Chondrocyte (in vitro differentiated cells): ENCODE measurements at regions not wholly inside any gene's neighbourhood (a gene's known extent, or its start where the extent isn't known, plus 50 kb on each side); places are given as distances from the start of the nearest gene placed in this dataset.

Source experiments
- DNase-seq: peaks from one replicate; pipeline ENCODE4 v3.0.0; 2021; ENCODE audit warnings: mixed read lengths, low spot score
- H3K27ac Mint-ChIP-seq: one replicate; pipeline ENCODE4 v1.8.0; 2021; ENCODE audit warnings: mild to moderate bottlenecking, moderate library complexity, mixed read lengths; ENCODE audit not compliant: unreplicated experiment
- H3K27me3 Mint-ChIP-seq: 2 replicates; pipeline ENCODE4 v1.8.0; 2021; ENCODE audit warnings: low read depth, mixed read lengths
- H3K36me3 Mint-ChIP-seq: 2 replicates; pipeline ENCODE4 v1.8.0; 2021; ENCODE audit warnings: low read depth, mixed read lengths
- H3K4me1 Mint-ChIP-seq: 2 replicates; pipeline ENCODE4 v1.8.0; 2021; ENCODE audit warnings: low read depth, mild to moderate bottlenecking, mixed read lengths
- H3K4me3 Mint-ChIP-seq: one replicate; pipeline ENCODE4 v1.8.0; 2021; ENCODE audit warnings: mild to moderate bottlenecking, moderate library complexity, mixed read lengths; ENCODE audit not compliant: unreplicated experiment
- H3K9me3 Mint-ChIP-seq: 2 replicates; pipeline ENCODE4 v1.8.0; 2021; ENCODE audit warnings: low read depth, mixed read lengths
- TF ChIP-seq, protein P1 (sequence below): fragments of 200-600 bp; sonication (generic); IDR thresholded peaks from 2 replicates; pipeline ENCODE4 v1.5.0; 2021; ENCODE audit warnings: antibody characterized with exemption, mild to moderate bottlenecking, moderate library complexity

DNA sequence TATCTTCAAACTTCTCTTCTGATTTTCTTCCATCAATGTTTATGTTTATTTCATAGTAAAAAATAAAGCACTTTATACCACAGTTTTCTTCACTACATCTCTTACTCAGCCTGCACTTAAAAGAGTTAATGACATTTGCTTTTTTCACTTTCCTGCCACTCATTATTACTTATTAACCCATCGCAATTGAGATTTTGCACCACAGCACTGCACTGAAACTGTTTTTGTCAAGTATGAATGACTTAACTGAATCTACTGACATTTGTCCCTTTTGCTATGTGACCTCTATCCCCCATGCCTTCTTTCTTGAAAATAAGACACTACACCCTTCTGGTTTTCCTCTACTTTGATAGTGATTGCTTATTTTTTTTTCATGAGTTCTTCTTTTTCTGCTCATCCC, 739.7 kb upstream of the DPPA4 start:
- TF ChIP-seq, protein P1, sequence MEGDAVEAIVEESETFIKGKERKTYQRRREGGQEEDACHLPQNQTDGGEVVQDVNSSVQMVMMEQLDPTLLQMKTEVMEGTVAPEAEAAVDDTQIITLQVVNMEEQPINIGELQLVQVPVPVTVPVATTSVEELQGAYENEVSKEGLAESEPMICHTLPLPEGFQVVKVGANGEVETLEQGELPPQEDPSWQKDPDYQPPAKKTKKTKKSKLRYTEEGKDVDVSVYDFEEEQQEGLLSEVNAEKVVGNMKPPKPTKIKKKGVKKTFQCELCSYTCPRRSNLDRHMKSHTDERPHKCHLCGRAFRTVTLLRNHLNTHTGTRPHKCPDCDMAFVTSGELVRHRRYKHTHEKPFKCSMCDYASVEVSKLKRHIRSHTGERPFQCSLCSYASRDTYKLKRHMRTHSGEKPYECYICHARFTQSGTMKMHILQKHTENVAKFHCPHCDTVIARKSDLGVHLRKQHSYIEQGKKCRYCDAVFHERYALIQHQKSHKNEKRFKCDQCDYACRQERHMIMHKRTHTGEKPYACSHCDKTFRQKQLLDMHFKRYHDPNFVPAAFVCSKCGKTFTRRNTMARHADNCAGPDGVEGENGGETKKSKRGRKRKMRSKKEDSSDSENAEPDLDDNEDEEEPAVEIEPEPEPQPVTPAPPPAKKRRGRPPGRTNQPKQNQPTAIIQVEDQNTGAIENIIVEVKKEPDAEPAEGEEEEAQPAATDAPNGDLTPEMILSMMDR = no peak
- H3K27me3 Mint-ChIP-seq = no peaks in the 10 kb centered on the region
- no peak overlapping the region for H3K4me3 Mint-ChIP-seq
- no peaks in the 10 kb centered on the region for H3K36me3 Mint-ChIP-seq
- H3K9me3 Mint-ChIP-seq = no peaks in the 10 kb centered on the region
- H3K27ac Mint-ChIP-seq = no peak overlapping the region
- H3K4me1 Mint-ChIP-seq = no peaks in the 10 kb centered on the region
- no peak for DNase-seq

DNA sequence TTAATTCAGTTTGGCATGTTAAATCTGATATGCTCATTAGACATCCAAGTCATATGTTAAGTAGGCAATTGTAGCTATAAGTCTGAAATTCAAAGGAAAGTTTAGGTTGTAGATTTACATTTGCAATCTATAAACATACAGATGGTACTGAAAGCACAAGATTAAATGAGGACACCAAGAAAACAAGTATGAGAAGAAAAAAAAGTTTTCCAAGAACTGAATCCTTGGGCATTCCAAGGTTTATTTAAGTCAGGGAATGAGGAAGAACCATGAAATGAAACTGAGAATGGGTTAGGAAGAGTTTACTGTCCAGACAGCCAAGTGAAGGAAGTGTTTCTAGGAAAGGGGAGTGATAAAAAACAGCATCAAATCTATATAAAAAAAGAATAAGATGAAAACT, 756.1 kb upstream of the DPPA4 start:
- no peak overlapping the region for H3K27ac Mint-ChIP-seq
- no peaks in the 10 kb centered on the region for H3K27me3 Mint-ChIP-seq
- H3K36me3 Mint-ChIP-seq = peaks cover 3% of the 10 kb centered on the region
- TF ChIP-seq, protein P1 = no peak
- peaks cover 4% of the 10 kb centered on the region for H3K4me1 Mint-ChIP-seq
- H3K4me3 Mint-ChIP-seq = no peak overlapping the region
- peaks cover 17% of the 10 kb centered on the region for H3K9me3 Mint-ChIP-seq
- DNase-seq = no peak

DNA sequence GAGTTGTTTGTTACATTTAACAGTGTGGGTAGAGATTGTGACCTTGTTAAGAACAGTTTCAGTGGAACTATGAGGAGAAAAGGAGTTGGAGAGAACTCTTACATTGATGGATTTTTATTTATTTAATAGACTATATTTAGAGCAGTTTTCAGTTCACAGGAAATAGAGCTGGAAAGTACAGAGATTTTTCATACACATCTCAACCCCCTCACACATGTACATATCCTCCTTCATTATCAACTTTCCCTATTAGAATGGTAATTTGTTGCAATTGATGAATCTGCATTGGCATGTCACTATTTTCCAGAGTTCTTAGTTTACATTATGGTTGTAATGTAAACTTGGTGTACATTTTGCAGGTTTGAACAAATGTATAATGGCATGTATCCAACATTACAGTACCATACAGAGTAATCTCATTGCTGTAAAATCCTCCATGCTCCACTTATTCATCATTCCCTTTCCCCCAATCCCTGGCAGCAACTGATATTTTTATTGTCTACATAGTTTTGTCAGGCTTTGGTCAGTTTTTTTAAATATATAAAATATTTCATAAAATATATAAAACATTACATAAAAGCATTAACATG, 756.6 kb upstream of the DPPA4 start:
- TF ChIP-seq, protein P1 = no peak
- H3K27me3 Mint-ChIP-seq = no peaks in the 10 kb centered on the region
- H3K4me1 Mint-ChIP-seq = peaks cover 4% of the 10 kb centered on the region
- H3K4me3 Mint-ChIP-seq = no peak overlapping the region
- no peak overlapping the region for H3K27ac Mint-ChIP-seq
- DNase-seq = no peak
- H3K9me3 Mint-ChIP-seq = peaks cover 18% of the 10 kb centered on the region
- peaks cover 3% of the 10 kb centered on the region for H3K36me3 Mint-ChIP-seq

DNA sequence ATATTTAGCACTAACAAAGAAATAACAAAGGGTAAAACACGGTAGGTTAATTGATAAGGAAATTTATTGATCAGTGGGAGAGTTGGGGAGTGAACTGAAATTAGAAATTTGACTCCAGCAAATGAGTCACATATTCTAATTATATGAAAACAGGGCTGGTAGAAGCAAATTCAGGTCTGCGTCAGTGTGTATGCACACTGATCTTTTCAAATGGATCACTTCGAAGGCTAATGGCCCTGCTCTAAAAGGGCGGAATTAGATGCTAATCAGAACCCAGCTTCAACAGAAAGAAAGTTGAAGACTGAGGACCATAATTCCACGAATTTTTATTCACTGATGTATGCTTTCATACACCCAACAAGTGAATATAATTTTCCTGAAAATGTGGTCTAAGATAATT, 762.4 kb upstream of the DPPA4 start:
- peaks cover 3% of the 10 kb centered on the region for H3K36me3 Mint-ChIP-seq
- TF ChIP-seq, protein P1 = no peak
- no peaks in the 10 kb centered on the region for H3K4me1 Mint-ChIP-seq
- H3K4me3 Mint-ChIP-seq = no peak overlapping the region
- H3K27me3 Mint-ChIP-seq = no peaks in the 10 kb centered on the region
- DNase-seq = no peak
- peaks cover 12% of the 10 kb centered on the region for H3K9me3 Mint-ChIP-seq
- no peak overlapping the region for H3K27ac Mint-ChIP-seq

DNA sequence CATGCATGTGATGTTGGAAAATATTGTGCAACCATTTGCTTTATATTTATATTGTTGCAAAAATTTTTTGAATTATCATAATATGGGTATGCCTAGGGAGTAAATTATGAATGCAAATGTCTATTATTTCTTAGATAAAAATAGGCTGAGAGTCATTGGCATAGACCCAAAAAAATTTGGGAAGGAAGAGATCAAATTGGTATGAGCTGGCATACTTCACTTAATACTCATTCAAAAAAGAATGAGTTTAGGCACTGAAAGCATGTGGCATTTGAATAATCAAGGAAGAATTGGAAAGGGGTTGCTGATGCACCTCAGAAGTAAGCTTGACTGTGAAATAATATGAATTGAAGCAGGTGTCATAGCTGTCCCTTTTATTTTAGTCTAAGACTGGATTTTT, 764.0 kb upstream of the DPPA4 start:
- Mint-ChIP-seq H3K36me3 (peaks cover 3% of the 10 kb centered on the region), H3K4me1 (no peaks in the 10 kb centered on the region), H3K4me3 (no peak overlapping the region), H3K9me3 (peaks cover 8% of the 10 kb centered on the region), H3K27me3 (no peaks in the 10 kb centered on the region), H3K27ac (no peak overlapping the region)
- TF ChIP-seq, protein P1 = no peak
- no peak for DNase-seq
